ENCODE measurements at regions not wholly inside any gene's neighbourhood (a gene's known extent, or its start where the extent isn't known, plus 50 kb on each side); places are given as distances from the start of the nearest gene placed in this dataset.
"Not testable (repeated sequence)": the region's sequence is repeated elsewhere in the genome, so short reads cannot be mapped to it uniquely, and the experiment has no call there.

GRCh38 chr16:29154088-29154487 is 169.2 kb downstream of the LAT start:
- H3K9me3 ChIP-seq (ENCODE audit: low read length): no peaks in the 10 kb centered on the region
- in situ Hi-C loops (cut with HindIII; ENCODE audit: extremely low pct_ligation_motif_present, low pct_unique_long_range_greater_than_20kb): no loop called here
- ChIA-PET CTCF (ENCODE audit: low intra/inter-chr PET ratio, low total read pairs) (no interaction called here), POLR2A (no interaction called here)
- peaks cover 0 to 3% of the 10 kb centered on the region in 2 experiments; a peak in 1 of 5 replicates for H3K27me3 ChIP-seq (ENCODE audit: control insufficient read depth in 1 of 2, insufficient read depth in 2 of 2, low read length in 2 of 2)
- peaks cover 70% of the 10 kb centered on the region for H3K4me1 ChIP-seq (ENCODE audit: insufficient read depth, low read length)
- H3K4me3 ChIP-seq (replicated peaks in 1 of 3; ENCODE audit: insufficient read depth in 1 of 3, low read depth in 2 of 3, low read length in 3 of 3): no peak overlapping the region
- no peak for TF ChIP-seq GATAD2A (CRISPR knock-in tag; IDR thresholded peaks at IDR 0.05)
- 0 out of 2 replicates have a peak, but pooled peaks have one; percentile 35 for TF ChIP-seq ZBTB38 (CRISPR knock-in tag; IDR thresholded peaks at IDR 0.05)
- H3K27ac ChIP-seq (ENCODE audit: extremely low read length, insufficient read depth, low read length): no peak overlapping the region
- no peaks in the 10 kb centered on the region for H3K36me3 ChIP-seq (replicated peaks in 1 of 2; ENCODE audit: control insufficient read depth in 1 of 2, insufficient read depth in 2 of 2, low read length in 2 of 2)
- 76% methylated on average over 12 of the region's 18 CpGs for WGBS (ENCODE audit: low lambda C conversion rate)
- BruUV-seq (replicated peaks): no TSS peak
- no peak overlapping the region for H2AFZ ChIP-seq (ENCODE audit: low read length)
- H3K9ac ChIP-seq (ENCODE audit: insufficient read depth, low read depth, low read length): no peak overlapping the region
- no peak for FAIRE-seq
- no peaks in the 10 kb centered on the region for H3K79me2 ChIP-seq (ENCODE audit: insufficient read depth, low read length)
- intact Hi-C loops (cut with micrococcal nuclease; ENCODE audit: unreplicated experiment): no loop called here
- no peak for DNase-seq (ENCODE audit: low spot score)
- no peaks in the 10 kb centered on the region for H4K20me1 ChIP-seq (ENCODE audit: insufficient read depth, low read length)
- ATAC-seq: no peak
- H3K4me2 ChIP-seq (ENCODE audit: low read depth, low read length): no peak overlapping the region

DNA sequence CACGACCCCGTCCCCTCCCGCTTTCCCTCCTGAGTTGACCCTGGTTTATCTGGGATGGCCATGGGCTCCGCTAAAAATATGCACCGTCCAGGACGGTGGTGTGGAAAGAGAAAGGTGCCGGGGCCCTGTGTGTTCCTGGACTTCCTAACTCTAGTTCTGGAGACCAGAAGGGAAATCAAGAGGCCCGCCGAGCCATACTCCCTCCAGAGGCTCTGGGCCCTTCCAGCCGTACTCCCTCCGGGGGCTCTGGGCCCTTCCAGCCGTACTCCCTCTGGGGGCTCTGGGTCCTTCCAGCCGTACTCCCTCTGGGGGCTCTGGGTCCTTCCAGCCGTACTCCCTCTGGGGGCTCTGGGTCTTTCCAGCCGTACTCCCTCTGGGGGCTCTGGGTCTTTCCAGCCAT is 168.5 kb downstream of the LAT start:
- CTCF ChIA-PET (ENCODE audit: low intra/inter-chr PET ratio, low total read pairs); H3K4me3 ChIP-seq (replicated peaks in 1 of 3; ENCODE audit: insufficient read depth in 1 of 3, low read depth in 2 of 3, low read length in 3 of 3); H3K27me3 ChIP-seq (ENCODE audit: control insufficient read depth in 1 of 2, insufficient read depth in 2 of 2, low read length in 2 of 2); H3K4me2 ChIP-seq (ENCODE audit: low read depth, low read length); H3K79me2 ChIP-seq (ENCODE audit: insufficient read depth, low read length); H4K20me1 ChIP-seq (ENCODE audit: insufficient read depth, low read length); BruUV-seq (replicated peaks); ATAC-seq; FAIRE-seq; H2AFZ ChIP-seq (ENCODE audit: low read length); POLR2A ChIA-PET; intact Hi-C loops (cut with micrococcal nuclease; ENCODE audit: unreplicated experiment); H3K9me3 ChIP-seq (ENCODE audit: low read length); H3K9ac ChIP-seq (ENCODE audit: insufficient read depth, low read depth, low read length); H3K36me3 ChIP-seq (replicated peaks in 1 of 2; ENCODE audit: control insufficient read depth in 1 of 2, insufficient read depth in 2 of 2, low read length in 2 of 2); H3K27ac ChIP-seq (ENCODE audit: extremely low read length, insufficient read depth, low read length); in situ Hi-C loops (cut with HindIII; ENCODE audit: extremely low pct_ligation_motif_present, low pct_unique_long_range_greater_than_20kb); DNase-seq (ENCODE audit: low spot score): not testable (repeated sequence)
- 67% methylated on average over 15 of the region's 15 CpGs for WGBS (ENCODE audit: low lambda C conversion rate)
- H3K4me1 ChIP-seq (ENCODE audit: insufficient read depth, low read length): peaks cover 74% of the 10 kb centered on the region

DNA sequence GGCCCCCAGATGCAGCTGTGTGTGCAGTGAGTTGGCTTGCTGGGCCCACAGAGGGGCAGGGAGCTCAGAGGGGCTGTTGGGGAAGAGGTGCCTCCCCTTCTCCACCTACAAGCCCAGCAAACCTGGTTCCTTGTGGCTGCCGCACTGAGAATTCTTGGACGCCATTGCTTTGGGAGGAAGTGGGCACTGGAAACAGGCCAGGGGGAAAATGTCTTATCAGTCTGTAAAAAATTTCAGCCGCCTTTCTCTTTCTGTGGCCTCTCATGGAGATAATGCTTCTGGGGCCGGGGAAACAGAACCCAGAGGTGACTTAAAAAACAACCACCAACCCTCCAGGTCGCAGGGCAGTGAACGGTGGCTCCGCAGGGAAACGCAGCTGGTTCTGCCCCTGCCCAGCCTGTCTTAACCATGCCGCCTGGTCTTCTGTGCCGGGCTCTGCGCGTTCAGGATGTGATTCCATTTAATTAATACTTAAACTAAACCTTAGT is 167.7 kb downstream of the LAT start:
- H3K79me2 ChIP-seq (ENCODE audit: insufficient read depth, low read length); POLR2A ChIA-PET; DNase-seq (ENCODE audit: low spot score); H3K27me3 ChIP-seq (ENCODE audit: control insufficient read depth in 1 of 2, insufficient read depth in 2 of 2, low read length in 2 of 2); H3K9ac ChIP-seq (ENCODE audit: insufficient read depth, low read depth, low read length); H3K36me3 ChIP-seq (replicated peaks in 1 of 2; ENCODE audit: control insufficient read depth in 1 of 2, insufficient read depth in 2 of 2, low read length in 2 of 2); H3K9me3 ChIP-seq (ENCODE audit: low read length); H3K27ac ChIP-seq (ENCODE audit: extremely low read length, insufficient read depth, low read length); H2AFZ ChIP-seq (ENCODE audit: low read length); ATAC-seq; H3K4me2 ChIP-seq (ENCODE audit: low read depth, low read length); BruUV-seq (replicated peaks); intact Hi-C loops (cut with micrococcal nuclease; ENCODE audit: unreplicated experiment); H4K20me1 ChIP-seq (ENCODE audit: insufficient read depth, low read length); FAIRE-seq; H3K4me3 ChIP-seq (replicated peaks in 1 of 3; ENCODE audit: insufficient read depth in 1 of 3, low read depth in 2 of 3, low read length in 3 of 3); in situ Hi-C loops (cut with HindIII; ENCODE audit: extremely low pct_ligation_motif_present, low pct_unique_long_range_greater_than_20kb); CTCF ChIA-PET (ENCODE audit: low intra/inter-chr PET ratio, low total read pairs): not testable (repeated sequence)
- WGBS (ENCODE audit: low lambda C conversion rate): 77% methylated on average over 12 of the region's 12 CpGs
- peaks cover 74% of the 10 kb centered on the region for H3K4me1 ChIP-seq (ENCODE audit: insufficient read depth, low read length)

Measured in HepG2 (cell line).